B cell (primary cell): ENCODE measurements at regions not wholly inside any gene's neighbourhood (a gene's known extent, or its start where the extent isn't known, plus 50 kb on each side); places are given as distances from the start of the nearest gene placed in this dataset.

Experiments used
- EZH2 ChIP-seq: IDR thresholded peaks from 2 replicates; pipeline ENCODE4 v1.6.1; 2012; ENCODE audit warnings: borderline replicate concordance, low read depth, mild to moderate bottlenecking, moderate library complexity, low read length; ENCODE audit not compliant: insufficient read depth, poor library complexity, severe bottlenecking
- TF ChIP-seq, protein P1 (sequence below): fragments of 200-600 bp; IDR thresholded peaks from one replicate; pipeline ENCODE4 v1.8.0; 2022; ENCODE audit warnings: antibody characterized with exemption, mild to moderate bottlenecking

DNA sequence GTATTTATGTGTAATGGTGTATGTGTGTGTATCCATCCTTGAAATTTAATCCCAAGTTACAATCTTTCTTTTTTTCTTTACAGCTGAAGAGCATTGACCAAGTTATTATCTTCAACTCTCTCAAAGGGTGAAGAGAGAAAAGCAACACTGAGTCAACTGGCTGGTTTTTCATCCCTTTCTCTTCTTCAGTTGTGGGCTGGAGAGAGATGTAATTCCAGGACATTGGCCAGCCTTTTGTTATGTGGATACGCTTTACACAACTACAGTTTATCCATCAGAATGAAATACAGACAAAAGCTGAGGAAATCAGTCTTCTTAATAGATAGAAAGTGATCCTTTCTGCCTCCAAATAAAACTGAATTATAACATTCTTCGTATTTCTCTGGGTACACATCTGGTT lies 357.0 kb upstream of the NCAM2 start:
- TF ChIP-seq, protein P1, sequence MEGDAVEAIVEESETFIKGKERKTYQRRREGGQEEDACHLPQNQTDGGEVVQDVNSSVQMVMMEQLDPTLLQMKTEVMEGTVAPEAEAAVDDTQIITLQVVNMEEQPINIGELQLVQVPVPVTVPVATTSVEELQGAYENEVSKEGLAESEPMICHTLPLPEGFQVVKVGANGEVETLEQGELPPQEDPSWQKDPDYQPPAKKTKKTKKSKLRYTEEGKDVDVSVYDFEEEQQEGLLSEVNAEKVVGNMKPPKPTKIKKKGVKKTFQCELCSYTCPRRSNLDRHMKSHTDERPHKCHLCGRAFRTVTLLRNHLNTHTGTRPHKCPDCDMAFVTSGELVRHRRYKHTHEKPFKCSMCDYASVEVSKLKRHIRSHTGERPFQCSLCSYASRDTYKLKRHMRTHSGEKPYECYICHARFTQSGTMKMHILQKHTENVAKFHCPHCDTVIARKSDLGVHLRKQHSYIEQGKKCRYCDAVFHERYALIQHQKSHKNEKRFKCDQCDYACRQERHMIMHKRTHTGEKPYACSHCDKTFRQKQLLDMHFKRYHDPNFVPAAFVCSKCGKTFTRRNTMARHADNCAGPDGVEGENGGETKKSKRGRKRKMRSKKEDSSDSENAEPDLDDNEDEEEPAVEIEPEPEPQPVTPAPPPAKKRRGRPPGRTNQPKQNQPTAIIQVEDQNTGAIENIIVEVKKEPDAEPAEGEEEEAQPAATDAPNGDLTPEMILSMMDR, result no peak
- TF ChIP-seq EZH2, result no peak
